ENCODE measurements at regions not wholly inside any gene's neighbourhood (a gene's known extent, or its start where the extent isn't known, plus 50 kb on each side); places are given as distances from the start of the nearest gene placed in this dataset.
A peak's percentile ranks its signal among the peaks of the same experiment; 100 is the strongest.

GRCh38 chr5:68387074-68387796 lies 171.7 kb downstream of the PIK3R1 start:
- no TSS peak for BruUV-seq (replicated peaks)
- Histone ChIP-seq H3K36me3 (ENCODE audit: insufficient read depth, low read length) (no peaks in the 10 kb centered on the region), H3K4me3 (ENCODE audit: low read depth, low read length, poor library complexity, severe bottlenecking) (no peak overlapping the region), H3K27ac (ENCODE audit: low read depth, low read length, poor library complexity, severe bottlenecking) (no peak overlapping the region), H3K9me2 (ENCODE audit: insufficient read depth, low read length) (no peaks in the 10 kb centered on the region), H2AFZ (ENCODE audit: low read length) (no peak overlapping the region), H3K79me2 (ENCODE audit: insufficient read depth, low read depth, low read length) (no peaks in the 10 kb centered on the region), H3K4me2 (ENCODE audit: low read length) (no peak overlapping the region), H3K4me1 (ENCODE audit: insufficient read depth, low read length, poor library complexity, severe bottlenecking) (no peaks in the 10 kb centered on the region), H4K20me1 (ENCODE audit: insufficient read depth, low read length) (no peaks in the 10 kb centered on the region), H3K9me3 (ENCODE audit: low read length) (no peaks in the 10 kb centered on the region)
- CTCF ChIA-PET (ENCODE audit: unreplicated experiment): no interaction called here
- no peak for DNase-seq (ENCODE audit: low spot score)
- TF ChIP-seq CTCF (conservative IDR thresholded peaks at IDR 0.05; ENCODE audit: low read length) (no peak), EZH2phosphoT487 (IDR thresholded peaks at IDR 0.05; ENCODE audit: borderline replicate concordance, low read depth, low read length) (no peak)
- intact Hi-C loops (cut with micrococcal nuclease; ENCODE audit: unreplicated experiment): no loop called here
- POLR2A ChIA-PET: interaction anchor here (0.5 kb wide), 1 partner anchor 534 kb away, joined by 3 read pairs; no protein-coding TSS in a partner anchor

- no peak overlapping the region for H3K4me2 ChIP-seq (ENCODE audit: low read length)
- CTCF ChIA-PET (ENCODE audit: unreplicated experiment): no interaction called here
- H3K36me3 ChIP-seq (ENCODE audit: insufficient read depth, low read length): no peaks in the 10 kb centered on the region
- H3K9me2 ChIP-seq (ENCODE audit: insufficient read depth, low read length): no peaks in the 10 kb centered on the region
- no peak overlapping the region for H3K4me3 ChIP-seq (ENCODE audit: low read depth, low read length, poor library complexity, severe bottlenecking)
- no peaks in the 10 kb centered on the region for H4K20me1 ChIP-seq (ENCODE audit: insufficient read depth, low read length)
- no peak overlapping the region for H2AFZ ChIP-seq (ENCODE audit: low read length)
- POLR2A ChIA-PET: no interaction called here
- intact Hi-C loops (cut with micrococcal nuclease; ENCODE audit: unreplicated experiment): no loop called here
- no peak for TF ChIP-seq CTCF (conservative IDR thresholded peaks at IDR 0.05; ENCODE audit: low read length)
- TF ChIP-seq EZH2phosphoT487 (IDR thresholded peaks at IDR 0.05; ENCODE audit: borderline replicate concordance, low read depth, low read length): no peak
- H3K79me2 ChIP-seq (ENCODE audit: insufficient read depth, low read depth, low read length): no peaks in the 10 kb centered on the region
- no peaks in the 10 kb centered on the region for H3K9me3 ChIP-seq (ENCODE audit: low read length)
- BruUV-seq (replicated peaks): no TSS peak
- no peak for DNase-seq (ENCODE audit: low spot score)
- H3K27ac ChIP-seq (ENCODE audit: low read depth, low read length, poor library complexity, severe bottlenecking): no peak overlapping the region
- no peaks in the 10 kb centered on the region for H3K4me1 ChIP-seq (ENCODE audit: insufficient read depth, low read length, poor library complexity, severe bottlenecking)
Measured at GRCh38 chr5:68389618-68390017, 174.1 kb downstream of the PIK3R1 start.

- Histone ChIP-seq H3K36me3 (ENCODE audit: insufficient read depth, low read length) (no peaks in the 10 kb centered on the region), H3K4me3 (ENCODE audit: low read depth, low read length, poor library complexity, severe bottlenecking) (no peak overlapping the region), H3K79me2 (ENCODE audit: insufficient read depth, low read depth, low read length) (no peaks in the 10 kb centered on the region), H3K9me3 (ENCODE audit: low read length) (no peaks in the 10 kb centered on the region), H2AFZ (ENCODE audit: low read length) (0 out of 2 replicates have a peak overlapping the region, but pooled peaks have one; percentile 35), H3K4me2 (ENCODE audit: low read length) (no peak overlapping the region), H3K4me1 (ENCODE audit: insufficient read depth, low read length, poor library complexity, severe bottlenecking) (no peaks in the 10 kb centered on the region), H3K9me2 (ENCODE audit: insufficient read depth, low read length) (no peaks in the 10 kb centered on the region), H4K20me1 (ENCODE audit: insufficient read depth, low read length) (no peaks in the 10 kb centered on the region), H3K27ac (ENCODE audit: low read depth, low read length, poor library complexity, severe bottlenecking) (no peak overlapping the region)
- DNase-seq (ENCODE audit: low spot score): peak; percentile 5
- no TSS peak for BruUV-seq (replicated peaks)
- TF ChIP-seq CTCF (conservative IDR thresholded peaks at IDR 0.05; ENCODE audit: low read length): no peak
- TF ChIP-seq EZH2phosphoT487 (IDR thresholded peaks at IDR 0.05; ENCODE audit: borderline replicate concordance, low read depth, low read length): no peak
- CTCF ChIA-PET (ENCODE audit: unreplicated experiment): no interaction called here
- POLR2A ChIA-PET: no interaction called here
- intact Hi-C loops (cut with micrococcal nuclease; ENCODE audit: unreplicated experiment): no loop called here
Measured at GRCh38 chr5:68392617-68393016, 177.1 kb downstream of the PIK3R1 start.
